Endodermal cell (in vitro differentiated cells): ENCODE measurements at regions not wholly inside any gene's neighbourhood (a gene's known extent, or its start where the extent isn't known, plus 50 kb on each side); places are given as distances from the start of the nearest gene placed in this dataset.

Experiments used
- DNase-seq: peaks from one replicate; pipeline ENCODE4 v3.0.0-alpha.2; 2017
- H3K27ac ChIP-seq: 2 replicates; pipeline ENCODE4 v1.5.1; 2013; ENCODE audit warnings: mild to moderate bottlenecking, low read depth, low read length, moderate library complexity
- H3K27me3 ChIP-seq: 2 replicates; pipeline ENCODE4 v1.6.1; 2013; ENCODE audit warnings: mild to moderate bottlenecking, low read length, moderate library complexity; ENCODE audit not compliant: insufficient read depth, control insufficient read depth, poor library complexity, severe bottlenecking
- H3K36me3 ChIP-seq: 2 replicates; pipeline ENCODE4 v1.7.0; 2013; ENCODE audit warnings: mild to moderate bottlenecking, low read length, moderate library complexity; ENCODE audit not compliant: control insufficient read depth, insufficient read depth
- H3K4me1 ChIP-seq: one replicate; pipeline ENCODE4 v1.7.0; 2013; ENCODE audit warnings: low read length; ENCODE audit not compliant: control insufficient read depth, insufficient read depth
- H3K4me3 ChIP-seq: 2 replicates; pipeline ENCODE4 v1.5.1; 2013; ENCODE audit warnings: mild to moderate bottlenecking, low read length, moderate library complexity
- H3K9ac ChIP-seq: 2 replicates; pipeline ENCODE4 v1.6.1; 2013; ENCODE audit warnings: mild to moderate bottlenecking, low read length, moderate library complexity; ENCODE audit not compliant: poor library complexity, severe bottlenecking; ENCODE audit errors: extremely low read depth
- H3K9me3 ChIP-seq: 2 replicates; pipeline ENCODE4 v1.6.1; 2013; ENCODE audit warnings: mild to moderate bottlenecking, low read length, moderate library complexity; ENCODE audit not compliant: control insufficient read depth
- H3K27ac Mint-ChIP-seq: 2 replicates; pipeline ENCODE4 v1.8.0; 2020; ENCODE audit warnings: mixed read lengths
- H3K27me3 Mint-ChIP-seq: 2 replicates; pipeline ENCODE4 v1.8.0; 2021; ENCODE audit warnings: mild to moderate bottlenecking, mixed read lengths; ENCODE audit not compliant: insufficient read depth
- H3K36me3 Mint-ChIP-seq: 2 replicates; pipeline ENCODE4 v1.8.0; 2020; ENCODE audit warnings: low read depth, mixed read lengths
- H3K4me1 Mint-ChIP-seq: 2 replicates; pipeline ENCODE4 v1.8.0; 2020; ENCODE audit warnings: mixed read lengths
- H3K4me3 Mint-ChIP-seq: 2 replicates; pipeline ENCODE4 v1.8.0; 2020; ENCODE audit warnings: mild to moderate bottlenecking, moderate library complexity, mixed read lengths
- H3K9me3 Mint-ChIP-seq: 2 replicates; pipeline ENCODE4 v1.8.0; 2020; ENCODE audit warnings: mild to moderate bottlenecking, mixed read lengths
- WGBS, 2 experiments: methylation state at CpG; one replicate each; pipeline versions ENCODE4 v1.1.5 to v1.1.7; 2013; ENCODE audit warnings: missing lambda C conversion rate in 2 of 2, mixed read lengths in 1 of 2; ENCODE audit not compliant: insufficient coverage in 1 of 2, insufficient read length in 1 of 2; 5-methylcytosine and 5-hydroxymethylcytosine counted together
- TF ChIP-seq, protein P1 (sequence below): fragments of 200-600 bp; sonication (generic); conservative IDR thresholded peaks from 2 replicates; pipeline ENCODE4 v1.5.0; 2021; ENCODE audit warnings: antibody characterized with exemption, mild to moderate bottlenecking

- Mint-ChIP-seq H3K4me3 (no peak overlapping the region), H3K27me3 (peaks cover 3% of the 10 kb centered on the region), H3K27ac (no peak overlapping the region), H3K36me3 (no peaks in the 10 kb centered on the region), H3K4me1 (peaks cover 13% of the 10 kb centered on the region), H3K9me3 (no peaks in the 10 kb centered on the region)
- Histone ChIP-seq H3K4me1 (peaks cover 3% of the 10 kb centered on the region), H3K9me3 (no peaks in the 10 kb centered on the region), H3K9ac (no peak overlapping the region), H3K4me3 (no peak overlapping the region), H3K36me3 (no peaks in the 10 kb centered on the region), H3K27ac (no peak overlapping the region), H3K27me3 (no peaks in the 10 kb centered on the region)
- peak; percentile 5 for DNase-seq
- WGBS, 2 experiments, result 78 to 100% methylated on average over 1 to 7 of the region's 8 CpGs
- TF ChIP-seq, protein P1, sequence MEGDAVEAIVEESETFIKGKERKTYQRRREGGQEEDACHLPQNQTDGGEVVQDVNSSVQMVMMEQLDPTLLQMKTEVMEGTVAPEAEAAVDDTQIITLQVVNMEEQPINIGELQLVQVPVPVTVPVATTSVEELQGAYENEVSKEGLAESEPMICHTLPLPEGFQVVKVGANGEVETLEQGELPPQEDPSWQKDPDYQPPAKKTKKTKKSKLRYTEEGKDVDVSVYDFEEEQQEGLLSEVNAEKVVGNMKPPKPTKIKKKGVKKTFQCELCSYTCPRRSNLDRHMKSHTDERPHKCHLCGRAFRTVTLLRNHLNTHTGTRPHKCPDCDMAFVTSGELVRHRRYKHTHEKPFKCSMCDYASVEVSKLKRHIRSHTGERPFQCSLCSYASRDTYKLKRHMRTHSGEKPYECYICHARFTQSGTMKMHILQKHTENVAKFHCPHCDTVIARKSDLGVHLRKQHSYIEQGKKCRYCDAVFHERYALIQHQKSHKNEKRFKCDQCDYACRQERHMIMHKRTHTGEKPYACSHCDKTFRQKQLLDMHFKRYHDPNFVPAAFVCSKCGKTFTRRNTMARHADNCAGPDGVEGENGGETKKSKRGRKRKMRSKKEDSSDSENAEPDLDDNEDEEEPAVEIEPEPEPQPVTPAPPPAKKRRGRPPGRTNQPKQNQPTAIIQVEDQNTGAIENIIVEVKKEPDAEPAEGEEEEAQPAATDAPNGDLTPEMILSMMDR, result no peak
Measured at GRCh38 chrX:806586-806985, 176.0 kb downstream of the SHOX start.

DNA sequence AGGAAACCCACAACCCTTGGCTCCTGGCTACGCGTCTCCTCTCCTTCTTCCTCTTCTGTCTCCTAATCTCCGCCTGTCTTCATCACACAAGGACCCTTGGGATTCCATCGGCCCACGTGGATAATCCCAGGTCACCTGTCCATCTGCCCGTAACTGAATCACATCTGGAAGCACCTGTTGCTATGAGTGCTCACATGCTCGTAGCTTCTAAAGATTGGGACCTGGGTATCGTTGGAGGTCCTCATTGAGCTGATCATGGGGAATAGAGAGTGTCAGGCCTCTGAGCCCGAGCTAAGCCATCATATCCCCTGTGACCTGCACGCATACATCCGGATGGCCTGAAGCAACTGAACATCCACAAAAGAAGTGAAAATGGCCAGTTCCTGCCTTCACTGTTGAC is 175.4 kb downstream of the SHOX start:
- Histone ChIP-seq H3K27me3 (no peaks in the 10 kb centered on the region), H3K36me3 (no peaks in the 10 kb centered on the region), H3K9me3 (no peaks in the 10 kb centered on the region), H3K9ac (no peak overlapping the region), H3K4me1 (peaks cover 3% of the 10 kb centered on the region), H3K27ac (no peak overlapping the region), H3K4me3 (peak overlapping the region; percentile 66)
- Mint-ChIP-seq H3K36me3 (no peaks in the 10 kb centered on the region), H3K4me3 (no peak overlapping the region), H3K9me3 (no peaks in the 10 kb centered on the region), H3K27me3 (peaks cover 3% of the 10 kb centered on the region), H3K27ac (no peak overlapping the region), H3K4me1 (peaks cover 13% of the 10 kb centered on the region)
- DNase-seq, result peak; percentile 35
- TF ChIP-seq, protein P1, result no peak
- 91 to 93% methylated on average over 8 to 11 of the region's 11 CpGs for WGBS, 2 experiments

GRCh38 chrX:805103-805670 is 174.6 kb downstream of the SHOX start:
- H3K36me3 Mint-ChIP-seq, result no peaks in the 10 kb centered on the region
- H3K9me3 Mint-ChIP-seq, result no peaks in the 10 kb centered on the region
- H3K4me3 ChIP-seq, result peak overlapping the region; percentile 66
- H3K27ac Mint-ChIP-seq, result peak overlapping the region; percentile 66
- H3K27me3 Mint-ChIP-seq, result peaks cover 3% of the 10 kb centered on the region
- no peaks in the 10 kb centered on the region for H3K9me3 ChIP-seq
- H3K9ac ChIP-seq, result no peak overlapping the region
- peaks cover 13% of the 10 kb centered on the region for H3K4me1 Mint-ChIP-seq
- H3K27ac ChIP-seq, result no peak overlapping the region
- DNase-seq, result peak; percentile 38
- H3K4me1 ChIP-seq, result peaks cover 3% of the 10 kb centered on the region
- 74 to 77% methylated on average over 14 to 16 of the region's 16 CpGs for WGBS, 2 experiments
- H3K27me3 ChIP-seq, result no peaks in the 10 kb centered on the region
- TF ChIP-seq, protein P1, result no peak
- no peaks in the 10 kb centered on the region for H3K36me3 ChIP-seq
- H3K4me3 Mint-ChIP-seq, result no peak overlapping the region
